GM18907 (cell line): ENCODE measurements at regions not wholly inside any gene's neighbourhood (a gene's known extent, or its start where the extent isn't known, plus 50 kb on each side); places are given as distances from the start of the nearest gene placed in this dataset.

ENCODE experiments used
- ATAC-seq: cut with Tn5 transposase; IDR thresholded peaks from one replicate; pipeline ENCODE4 v1.9.1; 2021; ENCODE audit warnings: mild to moderate bottlenecking, moderate library complexity; ENCODE audit not compliant: unreplicated experiment

DNA sequence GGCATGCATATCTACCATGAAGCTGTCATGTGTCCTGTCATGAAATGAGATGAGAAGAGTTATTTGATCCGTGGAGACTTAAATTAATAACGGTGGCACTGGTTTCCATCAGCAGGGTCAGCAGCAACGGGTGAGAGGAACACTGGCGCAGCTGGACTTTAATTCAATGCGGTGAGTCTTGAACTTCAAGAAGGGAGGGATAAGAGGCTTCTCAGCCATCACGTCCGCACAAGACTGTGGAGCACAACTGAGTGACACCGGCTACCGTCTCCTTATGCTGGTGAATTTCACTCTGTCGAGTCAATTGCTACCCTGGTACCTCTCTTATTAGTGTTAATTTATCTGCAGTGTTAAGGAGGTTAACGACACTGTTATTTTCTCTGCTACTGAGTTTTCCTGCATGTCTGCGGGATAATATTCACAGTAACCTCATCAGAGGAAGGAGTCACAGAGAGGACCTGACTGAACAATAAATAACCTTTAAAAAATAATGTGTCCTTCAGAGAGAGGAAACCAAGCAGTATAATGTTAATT, 236.8 kb downstream of the EPHA4 start:
- ATAC-seq: no peak

- no peak for ATAC-seq
Observed at GRCh38 chr2:221336967-221337366, 235.1 kb downstream of the EPHA4 start.

DNA sequence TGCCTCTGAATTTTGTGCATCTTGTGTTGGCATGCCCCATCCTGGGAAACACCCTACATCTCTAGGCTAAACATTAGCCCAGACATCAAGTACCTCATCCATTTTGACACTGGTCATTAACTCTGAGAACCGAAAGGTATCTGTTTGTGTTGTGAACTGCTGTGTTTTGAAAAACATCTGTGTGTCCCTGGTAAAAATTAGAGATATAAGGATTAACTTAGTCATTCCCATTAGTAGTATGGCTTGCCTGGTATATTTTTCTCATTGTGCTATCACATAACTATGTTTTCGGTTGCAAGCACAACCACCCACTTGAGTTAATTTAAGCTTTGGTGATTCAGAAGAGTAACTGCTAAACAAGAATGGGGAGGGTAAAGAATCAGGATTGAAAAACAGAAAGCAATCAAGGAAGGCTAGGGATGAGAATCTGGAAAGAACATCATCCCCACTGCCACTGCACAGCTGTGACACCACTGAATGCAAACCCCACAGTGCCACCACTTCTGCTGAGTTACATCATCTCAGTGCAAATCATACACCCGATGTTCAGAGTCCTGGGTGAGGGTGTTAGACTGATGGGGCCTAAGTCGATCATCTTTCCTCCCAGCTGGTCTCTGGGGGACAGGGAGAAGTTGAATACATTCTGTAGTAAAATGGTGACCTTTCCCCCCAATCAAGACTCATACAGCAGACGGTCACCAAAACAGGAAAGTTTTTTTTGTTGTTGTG, 234.0 kb downstream of the EPHA4 start:
- ATAC-seq: peak; percentile 76

- no peak for ATAC-seq
Observed at GRCh38 chr2:221342388-221342787, 229.7 kb downstream of the EPHA4 start.

- ATAC-seq: peak; percentile 66
Observed at GRCh38 chr2:221343524-221343923, 228.6 kb downstream of the EPHA4 start.

DNA sequence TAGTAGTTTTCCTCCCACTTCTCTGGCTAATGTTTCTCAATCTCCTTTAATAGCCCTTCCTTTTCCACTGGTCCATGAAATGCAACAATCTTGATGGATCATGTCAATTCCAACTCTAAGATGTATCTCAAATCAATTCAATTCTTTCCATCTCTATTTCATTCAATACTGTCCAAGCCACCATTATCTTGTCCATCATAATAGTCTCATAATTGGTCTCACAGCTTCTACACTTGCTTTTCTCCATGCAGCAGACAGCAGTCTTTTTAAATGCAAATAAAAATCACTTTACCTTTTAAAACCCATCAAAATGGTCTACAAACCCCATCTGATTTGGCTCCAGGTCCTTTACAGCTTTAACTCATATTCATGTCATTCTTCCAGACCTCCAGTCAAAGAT, 226.6 kb downstream of the EPHA4 start:
- ATAC-seq: no peak

GRCh38 chr2:221346411-221346810, 225.7 kb downstream of the EPHA4 start:
- ATAC-seq: no peak

DNA sequence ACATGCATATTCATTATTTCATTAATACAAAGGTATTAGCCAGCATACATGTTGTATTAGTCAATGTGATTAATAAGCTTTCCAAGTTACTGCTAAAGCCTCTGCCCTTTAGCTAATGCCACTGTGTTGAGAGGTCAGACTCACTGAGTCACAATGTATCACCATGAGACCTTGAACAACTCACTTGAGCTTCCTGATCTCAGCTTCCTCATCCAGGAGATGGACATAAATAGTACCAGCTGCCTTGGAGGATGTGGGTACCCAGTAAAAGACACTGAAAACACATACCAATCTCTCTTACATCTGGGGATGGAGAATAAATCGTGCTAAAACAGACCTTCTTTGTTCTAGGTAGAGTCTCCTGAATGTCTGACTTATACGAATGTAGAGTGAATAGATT, 224.6 kb downstream of the EPHA4 start:
- no peak for ATAC-seq

DNA sequence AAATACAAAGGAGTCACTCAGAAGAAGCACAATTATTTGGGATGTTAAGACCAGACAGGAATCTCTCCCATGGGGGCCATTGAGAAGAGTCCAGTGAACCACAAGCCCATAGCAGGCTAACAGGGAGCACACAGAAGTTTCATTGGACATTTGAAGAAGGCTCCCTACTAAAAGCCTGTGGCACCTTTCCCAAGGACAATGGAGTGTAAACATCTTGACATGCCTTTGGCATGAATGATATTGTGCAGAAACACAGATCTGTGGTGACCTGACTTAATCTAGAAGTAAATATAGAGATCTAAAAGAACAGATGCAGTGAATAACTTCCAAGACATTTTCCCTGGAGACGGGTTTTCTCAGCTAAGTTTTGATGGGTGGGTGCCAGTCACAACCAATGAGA, 221.5 kb downstream of the EPHA4 start:
- ATAC-seq: no peak

DNA sequence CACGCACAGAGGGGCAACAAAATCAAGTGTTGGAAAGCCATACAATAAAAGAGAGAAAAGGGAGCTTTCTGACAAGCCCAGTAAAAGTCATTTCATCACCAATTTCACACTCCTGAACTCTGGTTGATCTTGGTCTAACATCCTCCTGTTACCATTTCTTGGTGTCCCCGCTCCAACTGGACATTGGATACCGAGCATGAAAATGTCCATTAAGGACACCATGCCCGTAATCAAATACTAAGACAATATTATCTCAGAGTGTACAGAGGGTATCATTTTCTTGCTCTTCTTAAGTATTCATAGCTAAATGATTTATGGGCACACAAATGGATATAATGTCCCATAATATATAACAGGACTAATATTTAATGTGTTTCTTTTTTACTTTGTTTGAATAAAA, 218.9 kb downstream of the EPHA4 start:
- no peak for ATAC-seq

- ATAC-seq: no peak
Observed at GRCh38 chr2:221360312-221360711, 211.8 kb downstream of the EPHA4 start.

DNA sequence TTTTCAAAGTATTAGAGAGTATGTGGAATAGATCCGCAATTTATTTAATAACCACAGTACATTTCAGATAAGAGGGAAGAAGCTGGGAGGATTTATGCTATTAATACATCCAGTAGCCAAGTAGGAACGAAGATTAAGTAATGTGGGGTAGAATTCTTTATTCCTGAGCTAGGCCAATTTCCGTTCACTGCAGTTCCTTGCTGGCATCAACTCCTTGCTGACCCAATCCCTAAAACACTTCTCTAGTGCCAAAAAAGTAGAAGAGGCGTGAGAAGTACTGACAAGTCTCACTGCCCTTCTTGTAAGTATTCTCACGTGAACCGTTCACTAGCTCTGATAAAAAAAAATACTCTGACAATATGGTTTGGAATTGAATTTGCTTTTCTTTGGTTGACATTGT, 211.4 kb downstream of the EPHA4 start:
- ATAC-seq: no peak

DNA sequence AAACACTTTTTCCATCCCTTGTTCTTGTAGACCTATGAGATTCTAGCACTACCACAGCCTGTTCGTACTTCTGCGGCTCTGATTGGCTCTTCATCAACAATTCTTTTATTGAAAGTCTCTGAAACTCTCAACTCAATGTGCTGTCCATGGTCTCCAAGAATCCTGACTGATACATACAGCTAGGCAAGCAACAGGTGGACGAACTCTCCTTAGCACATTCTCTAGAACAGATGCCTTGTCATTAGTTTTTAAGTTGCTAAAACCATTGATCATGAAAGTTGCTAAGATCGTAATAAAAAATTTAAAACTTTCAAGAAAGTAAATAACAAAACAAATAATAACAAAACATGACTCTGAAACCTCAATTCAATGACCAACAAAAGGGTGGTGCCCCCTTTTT, 210.5 kb downstream of the EPHA4 start:
- no peak for ATAC-seq

DNA sequence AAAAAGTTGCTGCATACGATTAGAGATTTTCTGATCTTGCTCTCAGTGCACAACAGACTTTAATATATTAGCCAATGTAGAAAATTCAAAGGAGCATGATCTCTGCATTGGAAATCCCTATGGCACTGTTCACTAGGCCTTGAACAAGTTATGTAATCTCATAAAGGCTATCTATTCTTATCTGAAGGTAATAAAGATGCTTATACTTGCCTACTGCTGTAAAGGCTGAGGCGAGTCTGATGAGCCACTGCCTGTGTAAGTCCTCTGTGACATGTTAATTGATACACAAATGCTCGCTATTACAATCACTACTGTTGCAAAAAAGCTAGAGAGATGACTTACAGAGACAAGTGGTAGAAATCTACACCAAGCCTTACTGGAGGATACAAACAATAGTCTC, 207.4 kb downstream of the EPHA4 start:
- no peak for ATAC-seq
